ENCODE measurements at regions not wholly inside any gene's neighbourhood (a gene's known extent, or its start where the extent isn't known, plus 50 kb on each side); places are given as distances from the start of the nearest gene placed in this dataset.

GRCh38 chr16:55039511-55039910, 108.8 kb downstream of the IRX5 start:
- TF ChIP-seq CTCF (IDR thresholded peaks at IDR 0.05) = no peak

- TF ChIP-seq CTCF (IDR thresholded peaks at IDR 0.05) = no peak
Measured at GRCh38 chr16:55039931-55040330, 109.3 kb downstream of the IRX5 start.

- TF ChIP-seq CTCF (IDR thresholded peaks at IDR 0.05) = no peak
Measured at GRCh38 chr16:55040366-55041086, 109.9 kb downstream of the IRX5 start.

- no peak for TF ChIP-seq CTCF (IDR thresholded peaks at IDR 0.05)
Measured at GRCh38 chr16:55041540-55042234, 111.0 kb downstream of the IRX5 start.

GRCh38 chr16:55042556-55043432, 112.1 kb downstream of the IRX5 start:
- TF ChIP-seq CTCF (IDR thresholded peaks at IDR 0.05) = no peak

- TF ChIP-seq CTCF (IDR thresholded peaks at IDR 0.05) = no peak
Measured at GRCh38 chr16:55043499-55043898, 112.8 kb downstream of the IRX5 start.

GRCh38 chr16:55044201-55044975, 113.7 kb downstream of the IRX5 start:
- no peak for TF ChIP-seq CTCF (IDR thresholded peaks at IDR 0.05)

Data from LNCAP (cell line).